Skin of body (tissue), 1 donor: ENCODE measurements at regions not wholly inside any gene's neighbourhood (a gene's known extent, or its start where the extent isn't known, plus 50 kb on each side); places are given as distances from the start of the nearest gene placed in this dataset.

Source experiments
- DNase-seq: peaks from one replicate; lab custom pipeline; 2025; lab: John Stamatoyannopoulos, UW

GRCh38 chr2:7458066-7458465 lies 540.9 kb downstream of the RNF144A start:
- DNase-seq = no peak

GRCh38 chr2:7467782-7468447 lies 550.7 kb downstream of the RNF144A start:
- no peak for DNase-seq

- no peak for DNase-seq
Observed at GRCh38 chr2:7468448-7468828, 551.2 kb downstream of the RNF144A start.

- DNase-seq = no peak
Observed at GRCh38 chr2:7468955-7469354, 551.7 kb downstream of the RNF144A start.

GRCh38 chr2:7471185-7471584 lies 554.0 kb downstream of the RNF144A start:
- DNase-seq = no peak

- no peak for DNase-seq
Observed at GRCh38 chr2:7472465-7472864, 555.3 kb downstream of the RNF144A start.

- DNase-seq = no peak
Observed at GRCh38 chr2:7473135-7473771, 556.0 kb downstream of the RNF144A start.

GRCh38 chr2:7476371-7476770 lies 559.2 kb downstream of the RNF144A start:
- DNase-seq = no peak

- no peak for DNase-seq
Observed at GRCh38 chr2:7479603-7480002, 562.4 kb downstream of the RNF144A start.

GRCh38 chr2:7480431-7480830 lies 563.2 kb downstream of the RNF144A start:
- no peak for DNase-seq

GRCh38 chr2:7490672-7491071 lies 573.5 kb downstream of the RNF144A start:
- DNase-seq = no peak

GRCh38 chr2:7492719-7493118 lies 575.5 kb downstream of the RNF144A start:
- no peak for DNase-seq

- DNase-seq = no peak
Observed at GRCh38 chr2:7497178-7497577, 580.0 kb downstream of the RNF144A start.

GRCh38 chr2:7499018-7499417 lies 581.8 kb downstream of the RNF144A start:
- DNase-seq = no peak

- no peak for DNase-seq
Observed at GRCh38 chr2:7502336-7502735, 585.1 kb downstream of the RNF144A start.

- DNase-seq = no peak
Observed at GRCh38 chr2:7508296-7508943, 591.2 kb downstream of the RNF144A start.

GRCh38 chr2:7510353-7510752 lies 593.1 kb downstream of the RNF144A start:
- no peak for DNase-seq

GRCh38 chr2:7513834-7514233 lies 596.6 kb downstream of the RNF144A start:
- DNase-seq = no peak

- no peak for DNase-seq
Observed at GRCh38 chr2:7515327-7515726, 598.1 kb downstream of the RNF144A start.

- DNase-seq = no peak
Observed at GRCh38 chr2:7516484-7517063, 599.4 kb downstream of the RNF144A start.

- no peak for DNase-seq
Observed at GRCh38 chr2:7517088-7517487, 599.9 kb downstream of the RNF144A start.

- DNase-seq = no peak
Observed at GRCh38 chr2:7517851-7518250, 600.6 kb downstream of the RNF144A start.
